ENCODE measurements at regions not wholly inside any gene's neighbourhood (a gene's known extent, or its start where the extent isn't known, plus 50 kb on each side); places are given as distances from the start of the nearest gene placed in this dataset.

DNA sequence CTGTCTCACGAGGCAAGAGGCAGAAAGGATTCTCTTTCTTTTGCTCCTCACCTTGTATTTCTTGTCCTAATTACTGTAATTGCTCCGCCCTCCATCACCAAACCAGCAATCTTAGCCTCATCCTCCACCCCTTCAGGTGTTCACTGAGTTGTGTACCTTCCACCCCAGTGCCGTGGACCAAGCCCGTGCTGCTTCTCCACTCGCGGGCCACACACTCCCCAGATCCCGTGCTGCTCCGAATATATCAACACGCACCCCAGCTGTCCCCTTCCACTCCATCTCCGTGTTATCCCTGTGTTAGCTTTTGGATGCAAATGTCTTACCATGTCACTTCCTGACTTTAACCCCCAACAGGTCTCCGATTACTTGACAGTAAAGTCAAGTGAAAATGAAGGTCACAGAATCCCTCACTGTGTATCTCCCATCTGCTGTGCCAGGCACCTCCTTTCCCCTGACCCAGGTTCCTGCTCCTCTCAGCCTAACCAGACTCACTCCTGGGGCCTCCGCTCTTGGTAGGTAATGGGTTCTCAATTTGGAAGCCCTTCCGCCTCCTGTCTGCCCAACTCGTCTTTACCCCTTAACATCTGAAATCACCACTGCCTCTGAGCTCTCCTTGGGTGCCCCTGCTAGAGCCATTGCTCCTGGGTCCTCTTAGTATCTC lies 320.2 kb downstream of the MED10 start:
- Histone ChIP-seq H3K4me3 (ENCODE audit: low read depth in 1 of 3, low read length in 3 of 3) (no peak overlapping the region), H3K4me1 (ENCODE audit: control insufficient read depth in 3 of 3, insufficient read depth in 2 of 3, low read depth in 1 of 3, low read length in 2 of 3) (no peaks in the 10 kb centered on the region), H3K27ac (ENCODE audit: low read depth in 1 of 3, low read length in 2 of 3) (no peak overlapping the region), H3K36me3 (ENCODE audit: control insufficient read depth in 3 of 3, insufficient read depth in 2 of 3, low read depth in 1 of 3, low read length in 3 of 3) (no peaks in the 10 kb centered on the region), H3K27me3 (ENCODE audit: control insufficient read depth in 3 of 3, insufficient read depth in 3 of 3, low read length in 3 of 3) (no peaks in the 10 kb centered on the region), H3K9me3 (ENCODE audit: control insufficient read depth in 2 of 2, insufficient read depth in 1 of 2, low read depth in 1 of 2, low read length in 1 of 2) (no peaks in the 10 kb centered on the region)
- WGBS, 3 donors = 82 to 89% (median 84%) methylated on average over 14 of the region's 14 CpGs
- FAIRE-seq (no peak), DNase-seq (no peak)

DNA sequence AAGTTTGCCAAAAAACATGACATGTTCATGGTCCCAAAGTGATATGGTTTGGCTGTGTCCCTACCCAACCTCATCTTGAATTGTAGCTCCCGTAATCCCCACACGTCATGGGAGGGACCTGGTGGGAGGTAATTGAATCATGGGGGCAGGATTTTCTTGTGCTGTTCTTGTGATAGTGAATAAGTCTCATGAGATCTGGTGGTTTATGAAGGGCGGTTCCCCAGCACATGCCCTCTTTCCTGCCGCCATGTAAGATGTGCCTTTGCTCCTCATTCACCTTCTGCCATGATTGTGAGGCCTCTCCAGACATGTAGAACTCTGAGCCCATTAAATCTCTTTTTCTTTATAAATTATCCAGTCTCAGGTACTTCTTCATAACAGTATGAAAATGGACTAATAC lies 322.1 kb downstream of the MED10 start:
- no peak for FAIRE-seq
- Histone ChIP-seq H3K4me3 (ENCODE audit: low read depth in 1 of 3, low read length in 3 of 3) (no peak overlapping the region), H3K4me1 (ENCODE audit: control insufficient read depth in 3 of 3, insufficient read depth in 2 of 3, low read depth in 1 of 3, low read length in 2 of 3) (no peaks in the 10 kb centered on the region), H3K36me3 (ENCODE audit: control insufficient read depth in 3 of 3, insufficient read depth in 2 of 3, low read depth in 1 of 3, low read length in 3 of 3) (no peaks in the 10 kb centered on the region), H3K27me3 (ENCODE audit: control insufficient read depth in 3 of 3, insufficient read depth in 3 of 3, low read length in 3 of 3) (no peaks in the 10 kb centered on the region), H3K9me3 (ENCODE audit: control insufficient read depth in 2 of 2, insufficient read depth in 1 of 2, low read depth in 1 of 2, low read length in 1 of 2) (no peaks in the 10 kb centered on the region), H3K27ac (ENCODE audit: low read depth in 1 of 3, low read length in 2 of 3) (no peak overlapping the region)
- 78 to 87% (median 83%) methylated on average over 4 of the region's 4 CpGs for WGBS, 3 donors
- no peak for DNase-seq

DNA sequence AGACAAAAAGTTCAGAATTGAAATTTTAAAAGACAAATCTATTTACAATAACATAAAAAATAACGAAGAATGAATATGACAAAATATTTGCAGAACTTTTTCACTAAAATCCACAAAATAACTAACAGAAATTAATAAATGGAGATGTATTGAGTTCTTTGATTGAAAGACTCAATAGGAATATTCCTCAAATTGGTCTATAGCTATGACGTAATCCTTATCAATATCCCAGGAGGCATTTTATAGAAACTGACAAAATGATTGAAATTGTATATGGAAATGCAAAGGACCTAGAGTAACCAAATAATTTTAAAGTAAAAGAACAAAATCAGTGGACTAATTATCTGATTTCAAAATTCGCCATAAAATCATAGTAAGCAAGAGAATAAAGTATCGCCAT lies 328.7 kb downstream of the MED10 start:
- Histone ChIP-seq H3K36me3 (ENCODE audit: control insufficient read depth in 3 of 3, insufficient read depth in 2 of 3, low read depth in 1 of 3, low read length in 3 of 3) (no peaks in the 10 kb centered on the region), H3K27me3 (ENCODE audit: control insufficient read depth in 3 of 3, insufficient read depth in 3 of 3, low read length in 3 of 3) (no peaks in the 10 kb centered on the region), H3K9me3 (ENCODE audit: control insufficient read depth in 2 of 2, insufficient read depth in 1 of 2, low read depth in 1 of 2, low read length in 1 of 2) (no peaks in the 10 kb centered on the region), H3K27ac (ENCODE audit: low read depth in 1 of 3, low read length in 2 of 3) (no peak overlapping the region), H3K4me3 (ENCODE audit: low read depth in 1 of 3, low read length in 3 of 3) (no peak overlapping the region), H3K4me1 (ENCODE audit: control insufficient read depth in 3 of 3, insufficient read depth in 2 of 3, low read depth in 1 of 3, low read length in 2 of 3) (no peaks in the 10 kb centered on the region)
- no peak for FAIRE-seq
- WGBS, 3 donors = 84 to 92% (median 89%) methylated on average over 4 of the region's 4 CpGs
- DNase-seq = no peak

DNA sequence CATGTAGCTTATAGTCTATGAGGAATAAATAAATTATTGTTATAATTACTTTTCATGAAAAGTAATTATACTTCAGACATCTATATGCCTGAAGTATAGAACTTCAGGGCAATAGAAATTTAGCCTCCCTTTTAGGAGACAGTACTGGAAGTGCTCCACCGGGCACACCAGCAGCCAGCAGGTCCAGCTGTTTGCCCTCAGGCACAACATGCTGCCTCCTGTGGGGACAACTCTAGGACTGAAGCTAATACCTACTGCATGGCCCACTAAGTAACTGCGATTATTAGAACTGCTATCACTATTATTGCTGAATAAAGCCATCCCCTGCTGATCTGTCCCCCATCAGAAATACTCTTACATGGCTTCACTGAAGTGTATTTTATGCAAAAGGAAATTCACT lies 329.6 kb downstream of the MED10 start:
- Histone ChIP-seq H3K27me3 (ENCODE audit: control insufficient read depth in 3 of 3, insufficient read depth in 3 of 3, low read length in 3 of 3) (no peaks in the 10 kb centered on the region), H3K36me3 (ENCODE audit: control insufficient read depth in 3 of 3, insufficient read depth in 2 of 3, low read depth in 1 of 3, low read length in 3 of 3) (no peaks in the 10 kb centered on the region), H3K4me1 (ENCODE audit: control insufficient read depth in 3 of 3, insufficient read depth in 2 of 3, low read depth in 1 of 3, low read length in 2 of 3) (no peaks in the 10 kb centered on the region), H3K4me3 (ENCODE audit: low read depth in 1 of 3, low read length in 3 of 3) (no peak overlapping the region), H3K9me3 (ENCODE audit: control insufficient read depth in 2 of 2, insufficient read depth in 1 of 2, low read depth in 1 of 2, low read length in 1 of 2) (no peaks in the 10 kb centered on the region), H3K27ac (ENCODE audit: low read depth in 1 of 3, low read length in 2 of 3) (no peak overlapping the region)
- DNase-seq (no peak), FAIRE-seq (no peak)
- WGBS, 3 donors = 76 to 87% (median 83%) methylated on average over 2 of the region's 2 CpGs

DNA sequence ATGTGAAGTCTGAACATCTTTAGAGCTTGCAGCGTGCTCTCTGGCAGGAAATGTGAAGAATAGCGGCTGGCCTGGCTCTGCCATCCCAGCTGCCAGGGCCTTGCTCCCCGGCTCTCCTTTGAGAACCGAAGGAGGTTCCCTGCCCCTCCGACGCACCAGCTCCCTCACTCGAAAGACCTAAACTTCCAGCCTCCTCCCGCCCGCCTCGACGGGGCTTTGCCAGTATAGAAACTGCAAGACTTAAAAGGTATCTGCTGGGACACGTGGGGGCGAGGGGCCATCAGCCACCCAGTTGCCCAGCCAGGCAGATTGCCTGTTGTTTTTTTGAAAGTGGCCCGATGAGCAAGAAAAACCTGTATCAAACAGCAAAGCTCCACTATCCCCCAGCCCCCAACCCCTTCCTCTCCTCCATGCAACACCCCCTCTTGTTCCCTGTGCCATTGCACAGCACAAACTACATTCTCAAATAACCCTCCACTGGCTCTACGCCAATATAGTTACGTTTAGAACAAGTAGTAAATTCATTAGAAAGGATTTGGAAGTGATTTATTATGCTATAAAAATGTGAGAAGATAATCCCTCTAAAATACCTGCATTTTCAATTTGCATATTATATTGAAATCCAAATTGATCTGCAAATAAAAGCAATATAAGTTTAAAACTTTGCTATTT lies 331.9 kb downstream of the MED10 start:
- DNase-seq (no peak), FAIRE-seq (no peak)
- Histone ChIP-seq H3K4me3 (ENCODE audit: low read depth in 1 of 3, low read length in 3 of 3) (no peak overlapping the region), H3K9me3 (ENCODE audit: control insufficient read depth in 2 of 2, insufficient read depth in 1 of 2, low read depth in 1 of 2, low read length in 1 of 2) (no peaks in the 10 kb centered on the region), H3K27ac (ENCODE audit: low read depth in 1 of 3, low read length in 2 of 3) (no peak overlapping the region), H3K36me3 (ENCODE audit: control insufficient read depth in 3 of 3, insufficient read depth in 2 of 3, low read depth in 1 of 3, low read length in 3 of 3) (no peaks in the 10 kb centered on the region), H3K27me3 (ENCODE audit: control insufficient read depth in 3 of 3, insufficient read depth in 3 of 3, low read length in 3 of 3) (no peaks in the 10 kb centered on the region), H3K4me1 (ENCODE audit: control insufficient read depth in 3 of 3, insufficient read depth in 2 of 3, low read depth in 1 of 3, low read length in 2 of 3) (no peaks in the 10 kb centered on the region)
- WGBS, 3 donors = 62 to 70% (median 62%) methylated on average over 16 of the region's 16 CpGs

DNA sequence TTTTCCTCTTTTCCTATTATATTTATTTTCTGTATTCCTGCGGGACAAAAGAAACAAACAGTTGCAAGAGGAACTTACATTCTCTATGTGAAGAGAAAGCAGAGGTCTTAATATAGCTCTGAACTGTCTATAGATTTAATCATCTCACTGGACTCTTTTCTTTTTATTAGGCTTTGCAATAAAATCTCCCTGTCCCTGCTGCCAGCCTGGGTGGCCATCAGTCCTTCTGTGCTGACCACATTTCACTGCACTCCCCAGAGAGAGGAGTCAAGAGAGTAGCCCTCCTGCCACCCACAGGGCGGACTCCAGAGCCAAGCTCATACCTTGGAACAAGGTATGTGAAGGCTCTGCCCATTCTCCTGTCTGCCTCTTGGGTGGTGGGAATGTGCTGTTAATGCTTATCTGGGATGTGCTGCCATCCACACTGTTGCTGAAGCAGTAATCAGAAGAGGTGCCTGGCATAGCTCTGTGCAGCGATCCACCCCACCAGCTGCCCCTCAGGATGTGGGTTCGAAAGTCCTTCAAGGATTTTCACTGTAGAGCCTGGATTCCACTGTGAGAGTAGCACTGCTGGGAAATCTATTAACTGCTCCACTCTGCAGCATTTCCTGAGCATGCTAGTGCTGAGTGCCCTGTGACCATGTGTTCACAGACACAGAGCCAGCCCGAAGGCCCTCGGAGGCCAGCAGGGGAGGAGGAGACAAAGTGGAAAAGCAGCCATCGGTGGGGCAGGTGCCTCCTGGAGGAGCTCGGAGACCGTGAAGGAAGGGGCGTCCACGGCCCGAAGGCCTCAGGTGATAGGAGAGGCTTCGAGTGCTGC lies 334.6 kb downstream of the MED10 start:
- no peak for FAIRE-seq
- Histone ChIP-seq H3K27me3 (ENCODE audit: control insufficient read depth in 3 of 3, insufficient read depth in 3 of 3, low read length in 3 of 3) (no peaks in the 10 kb centered on the region), H3K4me3 (ENCODE audit: low read depth in 1 of 3, low read length in 3 of 3) (no peak overlapping the region)

DNA sequence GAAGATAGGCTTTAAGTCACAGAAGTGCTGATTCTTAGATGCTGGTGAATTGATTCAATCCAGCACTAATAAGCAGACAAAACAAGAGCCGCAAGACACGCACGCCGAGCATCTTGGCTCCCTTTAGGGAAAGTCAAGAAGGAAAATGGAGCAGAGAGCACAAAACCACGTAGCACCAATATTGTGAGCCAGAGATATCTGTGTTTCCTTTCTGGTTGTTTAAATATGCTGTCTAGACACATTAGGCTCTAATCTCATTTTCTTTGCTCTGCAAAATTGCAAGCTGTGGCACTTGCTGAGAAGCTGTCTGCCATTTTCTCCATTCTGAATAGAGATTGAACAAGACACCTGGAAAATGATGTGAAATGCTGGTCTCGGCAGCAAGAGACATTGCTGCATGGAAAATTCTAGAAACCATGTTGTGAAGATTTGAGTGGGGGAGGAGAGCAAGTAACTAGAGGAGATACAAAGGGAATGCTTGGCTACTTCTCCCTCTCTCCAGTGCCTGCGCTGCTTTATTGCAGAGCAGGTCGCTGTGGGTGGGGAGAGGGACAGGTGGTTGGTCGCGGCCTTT lies 336.3 kb downstream of the MED10 start:
- H3K4me3 ChIP-seq (ENCODE audit: low read depth in 1 of 3, low read length in 3 of 3) = no peak overlapping the region
- WGBS, 3 donors = 74 to 85% (median 81%) methylated on average over 10 of the region's 10 CpGs
- no peak overlapping the region for H3K27ac ChIP-seq (ENCODE audit: low read depth in 1 of 3, low read length in 2 of 3)
- no peaks in the 10 kb centered on the region for H3K36me3 ChIP-seq (ENCODE audit: control insufficient read depth in 3 of 3, insufficient read depth in 2 of 3, low read depth in 1 of 3, low read length in 3 of 3)
- H3K4me1 ChIP-seq (ENCODE audit: control insufficient read depth in 3 of 3, insufficient read depth in 2 of 3, low read depth in 1 of 3, low read length in 2 of 3) = no peaks in the 10 kb centered on the region
- no peaks in the 10 kb centered on the region for H3K9me3 ChIP-seq (ENCODE audit: control insufficient read depth in 2 of 2, insufficient read depth in 1 of 2, low read depth in 1 of 2, low read length in 1 of 2)
- no peaks in the 10 kb centered on the region for H3K27me3 ChIP-seq (ENCODE audit: control insufficient read depth in 3 of 3, insufficient read depth in 3 of 3, low read length in 3 of 3)
- DNase-seq = no peak
- no peak for FAIRE-seq

More for the DNA sequence above, 334.6 kb downstream of the MED10 start:
- H3K36me3 ChIP-seq (ENCODE audit: control insufficient read depth in 3 of 3, insufficient read depth in 2 of 3, low read depth in 1 of 3, low read length in 3 of 3) = no peaks in the 10 kb centered on the region
- 76 to 85% (median 82%) methylated on average over 13 of the region's 13 CpGs for WGBS, 3 donors
- H3K4me1 ChIP-seq (ENCODE audit: control insufficient read depth in 3 of 3, insufficient read depth in 2 of 3, low read depth in 1 of 3, low read length in 2 of 3) = no peaks in the 10 kb centered on the region
- no peaks in the 10 kb centered on the region for H3K9me3 ChIP-seq (ENCODE audit: control insufficient read depth in 2 of 2, insufficient read depth in 1 of 2, low read depth in 1 of 2, low read length in 1 of 2)
- no peak for DNase-seq
- no peak overlapping the region for H3K27ac ChIP-seq (ENCODE audit: low read depth in 1 of 3, low read length in 2 of 3)

DNA sequence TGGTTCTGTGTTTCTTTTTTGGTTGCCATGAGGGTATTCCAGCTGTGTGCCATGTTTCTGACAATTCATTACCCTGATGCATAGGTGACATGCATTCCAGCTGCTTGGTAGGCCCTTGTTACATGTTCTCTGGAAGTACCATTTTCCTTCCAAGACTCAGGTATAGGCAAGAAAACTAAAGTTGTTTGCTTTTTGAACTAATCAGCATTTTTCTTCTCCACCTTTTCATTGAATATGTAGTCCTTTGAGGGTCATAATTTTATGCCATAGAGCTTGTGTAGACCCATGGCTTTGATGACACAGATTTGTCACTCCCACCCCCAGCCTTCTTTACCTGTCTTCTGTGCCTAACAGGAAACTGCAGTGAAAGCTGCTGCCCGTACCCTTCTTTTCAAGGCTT lies 339.2 kb downstream of the MED10 start:
- DNase-seq (no peak), FAIRE-seq (no peak)
- H3K4me3 ChIP-seq (ENCODE audit: low read depth in 1 of 3, low read length in 3 of 3) = no peak overlapping the region
- H3K27me3 ChIP-seq (ENCODE audit: control insufficient read depth in 3 of 3, insufficient read depth in 3 of 3, low read length in 3 of 3) = no peaks in the 10 kb centered on the region
- no peaks in the 10 kb centered on the region for H3K9me3 ChIP-seq (ENCODE audit: control insufficient read depth in 2 of 2, insufficient read depth in 1 of 2, low read depth in 1 of 2, low read length in 1 of 2)
- WGBS, 3 donors = 78 to 95% (median 81%) methylated on average over 1 of the region's 1 CpG
- H3K27ac ChIP-seq (ENCODE audit: low read depth in 1 of 3, low read length in 2 of 3) = no peak overlapping the region
- H3K4me1 ChIP-seq (ENCODE audit: control insufficient read depth in 3 of 3, insufficient read depth in 2 of 3, low read depth in 1 of 3, low read length in 2 of 3) = no peaks in the 10 kb centered on the region
- H3K36me3 ChIP-seq (ENCODE audit: control insufficient read depth in 3 of 3, insufficient read depth in 2 of 3, low read depth in 1 of 3, low read length in 3 of 3) = no peaks in the 10 kb centered on the region

Data from small intestine (tissue), 7 donors.